ENCODE measurements at regions not wholly inside any gene's neighbourhood (a gene's known extent, or its start where the extent isn't known, plus 50 kb on each side); places are given as distances from the start of the nearest gene placed in this dataset.

- TF ChIP-seq ZNF529 (tag by site-specific recombination; IDR thresholded peaks at IDR 0.05; ENCODE audit: insufficient replicate concordance): no peak
- TF ChIP-seq ZNF416 (tag by site-specific recombination; IDR thresholded peaks at IDR 0.05): no peak
- TF ChIP-seq ZNF747 (tag by site-specific recombination; IDR thresholded peaks at IDR 0.05): no peak
- no peak for TF ChIP-seq ELK4 (IDR thresholded peaks at IDR 0.05; ENCODE audit: borderline replicate concordance, low read depth, low read length)
- TF ChIP-seq, protein P1, sequence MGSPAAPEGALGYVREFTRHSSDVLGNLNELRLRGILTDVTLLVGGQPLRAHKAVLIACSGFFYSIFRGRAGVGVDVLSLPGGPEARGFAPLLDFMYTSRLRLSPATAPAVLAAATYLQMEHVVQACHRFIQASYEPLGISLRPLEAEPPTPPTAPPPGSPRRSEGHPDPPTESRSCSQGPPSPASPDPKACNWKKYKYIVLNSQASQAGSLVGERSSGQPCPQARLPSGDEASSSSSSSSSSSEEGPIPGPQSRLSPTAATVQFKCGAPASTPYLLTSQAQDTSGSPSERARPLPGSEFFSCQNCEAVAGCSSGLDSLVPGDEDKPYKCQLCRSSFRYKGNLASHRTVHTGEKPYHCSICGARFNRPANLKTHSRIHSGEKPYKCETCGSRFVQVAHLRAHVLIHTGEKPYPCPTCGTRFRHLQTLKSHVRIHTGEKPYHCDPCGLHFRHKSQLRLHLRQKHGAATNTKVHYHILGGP (tag by site-specific recombination; IDR thresholded peaks at IDR 0.05): no peak
- no peak for TF ChIP-seq ZNF510 (tag by site-specific recombination; IDR thresholded peaks at IDR 0.05; ENCODE audit: insufficient replicate concordance)
- no peak for TF ChIP-seq ZNF423 (tag by site-specific recombination; IDR thresholded peaks at IDR 0.05)
- TF ChIP-seq ZNF561 (tag by site-specific recombination; IDR thresholded peaks at IDR 0.05; ENCODE audit: borderline replicate concordance): no peak
Measured at GRCh38 chr1:67514786-67515185, 84.6 kb upstream of the SERBP1 start.

Data from HEK293 (cell line).